IMR-90 (cell line): ENCODE measurements at regions not wholly inside any gene's neighbourhood (a gene's known extent, or its start where the extent isn't known, plus 50 kb on each side); places are given as distances from the start of the nearest gene placed in this dataset.

Experiments
- BHLHE40 ChIP-seq: fragments of 150-350 bp; IDR thresholded peaks from 2 replicates; pipeline ENCODE4 v1.6.1; 2016; ENCODE audit warnings: mild to moderate bottlenecking, low read depth, low read length
- CEBPB ChIP-seq: IDR thresholded peaks from 2 replicates; pipeline ENCODE4 v1.6.1; 2012; ENCODE audit warnings: low read depth, low read length, improper control_type of control experiment
- CHD1 ChIP-seq: IDR thresholded peaks from 2 replicates; pipeline ENCODE4 v1.6.1; 2012; ENCODE audit warnings: low read depth, low read length, improper control_type of control experiment
- CTCF ChIP-seq: conservative IDR thresholded peaks from 2 replicates; pipeline ENCODE4 v1.5.1; 2012; ENCODE audit warnings: mild to moderate bottlenecking, low read depth, low read length, improper control_type of control experiment
- ELK1 ChIP-seq: fragments of 150-350 bp; IDR thresholded peaks from 2 replicates; pipeline ENCODE4 v1.6.1; 2016; ENCODE audit warnings: low read depth, mild to moderate bottlenecking, low read length, moderate library complexity, borderline replicate concordance
- FOS ChIP-seq: fragments of 150-350 bp; IDR thresholded peaks from 2 replicates; pipeline ENCODE4 v1.6.1; 2016; ENCODE audit warnings: low read depth, low read length
- MAFK ChIP-seq: IDR thresholded peaks from 2 replicates; pipeline ENCODE4 v1.6.1; 2012; ENCODE audit warnings: low read depth, low read length, improper control_type of control experiment
- POLR2A ChIP-seq: IDR thresholded peaks from 2 replicates; pipeline ENCODE4 v1.6.1; 2012; ENCODE audit warnings: mild to moderate bottlenecking, low read depth, low read length
- RAD21 ChIP-seq: IDR thresholded peaks from 2 replicates; pipeline ENCODE4 v1.6.1; 2012; ENCODE audit warnings: low read length, improper control_type of control experiment
- RCOR1 ChIP-seq: IDR thresholded peaks from 2 replicates; pipeline ENCODE4 v1.6.1; 2012; ENCODE audit warnings: mild to moderate bottlenecking, low read length, improper control_type of control experiment; ENCODE audit not compliant: insufficient replicate concordance
- SMC3 ChIP-seq: fragments of 150-350 bp; IDR thresholded peaks from 2 replicates; pipeline ENCODE4 v1.6.1; 2016; ENCODE audit warnings: low read depth, mild to moderate bottlenecking, antibody characterized with exemption, low read length, moderate library complexity

- no peak for TF ChIP-seq CTCF
- TF ChIP-seq POLR2A, result no peak
- TF ChIP-seq CEBPB, result no peak
- TF ChIP-seq FOS, result no peak
- no peak for TF ChIP-seq RAD21
- no peak for TF ChIP-seq MAFK
- no peak for TF ChIP-seq CHD1
- TF ChIP-seq ELK1, result no peak
- no peak for TF ChIP-seq SMC3
- no peak for TF ChIP-seq RCOR1
- no peak for TF ChIP-seq BHLHE40
Observed at GRCh38 chr5:130365956-130366355, 461.7 kb downstream of the CHSY3 start.
